ENCODE measurements at regions not wholly inside any gene's neighbourhood (a gene's known extent, or its start where the extent isn't known, plus 50 kb on each side); places are given as distances from the start of the nearest gene placed in this dataset.

DNA sequence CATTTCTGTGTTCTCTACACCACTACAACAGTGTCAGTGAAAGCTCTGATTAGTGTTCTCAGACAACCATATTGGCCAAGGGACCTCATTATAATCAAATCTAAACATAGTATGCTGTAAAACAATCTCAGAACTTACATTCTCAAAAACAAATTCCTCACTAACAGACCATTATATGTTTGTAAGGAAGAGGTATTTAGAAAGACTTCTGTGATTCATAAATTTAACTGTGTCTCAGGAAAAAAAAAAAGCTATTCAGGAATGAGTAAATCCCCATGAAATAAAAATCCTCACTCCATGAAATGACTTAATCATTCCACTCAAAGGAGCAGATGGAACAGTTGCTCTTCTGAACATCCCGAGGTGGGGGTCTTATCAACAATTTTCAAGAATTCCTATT lies 413.0 kb downstream of the CDH2 start:
- no peak for DNase-seq (ENCODE audit: low read depth in 4 of 4, low spot score in 2 of 4)

- DNase-seq (ENCODE audit: low read depth in 4 of 4, low spot score in 2 of 4), result no peak
Observed at GRCh38 chr18:27763341-27763740, 413.6 kb downstream of the CDH2 start.

GRCh38 chr18:27762054-27762453 lies 414.9 kb downstream of the CDH2 start:
- no peak for DNase-seq (ENCODE audit: low read depth in 4 of 4, low spot score in 2 of 4)

DNA sequence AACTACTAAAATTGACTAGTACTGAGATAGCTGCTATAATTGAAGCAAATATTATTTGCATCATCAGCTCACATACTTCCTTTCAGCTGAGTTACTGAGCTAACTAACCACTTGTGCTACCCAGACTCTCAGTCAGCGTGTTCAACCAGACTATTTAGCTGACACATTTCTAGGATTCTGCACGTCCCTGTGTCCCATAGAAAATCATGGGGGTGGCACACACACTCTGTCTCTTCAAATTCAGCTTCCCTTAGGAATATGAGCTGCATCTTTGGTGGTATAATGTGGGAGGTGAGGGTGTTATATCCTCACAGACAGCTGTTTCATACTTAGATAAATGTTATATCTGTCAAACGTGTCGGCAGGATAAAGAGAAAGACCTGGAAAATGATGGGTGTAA lies 424.0 kb downstream of the CDH2 start:
- no peak for DNase-seq (ENCODE audit: low read depth in 4 of 4, low spot score in 2 of 4)

- DNase-seq (ENCODE audit: low read depth in 4 of 4, low spot score in 2 of 4), result no peak
Observed at GRCh38 chr18:27750923-27751322, 426.0 kb downstream of the CDH2 start.

- peak in 3 of 4 donors; percentile 19 to 47 (median 24) for DNase-seq (ENCODE audit: low read depth in 4 of 4, low spot score in 2 of 4)
Observed at GRCh38 chr18:27750014-27750413, 426.9 kb downstream of the CDH2 start.

DNA sequence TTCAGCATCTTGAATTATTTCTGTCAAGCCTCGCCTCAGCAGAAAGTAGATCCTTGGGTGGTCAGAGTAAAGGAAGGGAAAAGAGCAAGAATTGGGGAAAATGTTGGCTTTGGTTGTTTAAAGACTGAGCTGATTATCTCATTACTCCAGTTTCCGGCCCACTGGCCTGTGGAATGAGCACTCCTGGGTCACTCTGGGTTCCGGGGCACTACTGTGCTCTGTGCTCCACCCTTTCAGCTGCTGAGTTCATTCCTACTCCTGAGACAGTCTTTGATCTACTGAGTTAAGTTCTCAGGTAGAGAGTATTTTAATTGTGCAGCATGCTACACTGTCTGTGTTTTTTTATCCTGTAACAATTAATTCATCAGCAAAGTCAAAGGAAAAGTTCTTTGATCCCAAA lies 427.7 kb downstream of the CDH2 start:
- DNase-seq (ENCODE audit: low read depth in 4 of 4, low spot score in 2 of 4), result no peak

- no peak for DNase-seq (ENCODE audit: low read depth in 4 of 4, low spot score in 2 of 4)
Observed at GRCh38 chr18:27746241-27746640, 430.7 kb downstream of the CDH2 start.

GRCh38 chr18:27735117-27735516 lies 441.8 kb downstream of the CDH2 start:
- DNase-seq (ENCODE audit: low read depth in 4 of 4, low spot score in 2 of 4), result no peak

GRCh38 chr18:27731211-27731610 lies 445.7 kb downstream of the CDH2 start:
- DNase-seq (ENCODE audit: low read depth in 4 of 4, low spot score in 2 of 4), result no peak

DNA sequence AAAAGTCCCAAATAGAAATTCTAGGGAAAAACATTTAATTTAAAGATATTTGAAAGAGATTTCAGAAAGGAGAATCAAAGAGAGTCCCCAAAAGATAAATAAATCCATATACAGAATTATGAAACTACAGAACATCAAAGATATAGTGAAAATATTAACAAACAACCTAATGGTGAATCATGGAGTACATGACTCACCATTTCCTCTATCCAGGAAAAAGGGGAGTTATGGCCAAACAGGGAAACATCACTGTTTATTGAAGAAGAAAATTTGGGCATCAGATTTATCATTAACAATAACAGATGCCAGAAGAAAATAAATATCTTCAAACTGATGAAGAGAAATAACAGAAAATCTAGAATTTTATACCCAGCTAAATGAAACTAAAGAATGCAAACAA lies 448.3 kb downstream of the CDH2 start:
- DNase-seq (ENCODE audit: low read depth in 4 of 4, low spot score in 2 of 4), result no peak

GRCh38 chr18:27724362-27724761 lies 452.6 kb downstream of the CDH2 start:
- no peak for DNase-seq (ENCODE audit: low read depth in 4 of 4, low spot score in 2 of 4)

- DNase-seq (ENCODE audit: low read depth in 4 of 4, low spot score in 2 of 4), result no peak
Observed at GRCh38 chr18:27723168-27723567, 453.8 kb downstream of the CDH2 start.

GRCh38 chr18:27719680-27720079 lies 457.2 kb downstream of the CDH2 start:
- no peak for DNase-seq (ENCODE audit: low read depth in 4 of 4, low spot score in 2 of 4)

DNA sequence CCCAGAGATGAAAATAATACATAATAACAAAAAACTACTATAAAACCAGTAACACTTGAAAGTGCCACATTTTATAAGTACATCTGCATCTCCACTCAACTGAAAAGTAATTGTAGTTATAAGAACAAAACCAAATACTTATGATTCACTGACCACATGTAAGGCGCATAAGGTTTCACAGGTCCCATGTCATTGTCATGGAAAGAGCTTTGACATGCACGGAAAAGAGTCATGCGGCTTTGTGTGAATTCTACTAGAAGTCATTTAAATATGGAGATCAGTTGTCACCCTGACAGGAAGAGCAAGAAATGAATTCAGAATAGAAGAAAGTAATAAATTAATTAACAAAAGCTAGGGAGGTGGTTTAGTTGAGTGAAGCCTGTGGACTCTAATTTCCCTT lies 459.1 kb downstream of the CDH2 start:
- no peak for DNase-seq (ENCODE audit: low read depth in 4 of 4, low spot score in 2 of 4)

- no peak for DNase-seq (ENCODE audit: low read depth in 4 of 4, low spot score in 2 of 4)
Observed at GRCh38 chr18:27717250-27717649, 459.7 kb downstream of the CDH2 start.

GRCh38 chr18:27715751-27716150 lies 461.2 kb downstream of the CDH2 start:
- DNase-seq (ENCODE audit: low read depth in 4 of 4, low spot score in 2 of 4), result no peak

- no peak for DNase-seq (ENCODE audit: low read depth in 4 of 4, low spot score in 2 of 4)
Observed at GRCh38 chr18:27713738-27714095, 463.2 kb downstream of the CDH2 start.

GRCh38 chr18:27713037-27713737 lies 463.7 kb downstream of the CDH2 start:
- DNase-seq (ENCODE audit: low read depth in 4 of 4, low spot score in 2 of 4), result no peak

DNA sequence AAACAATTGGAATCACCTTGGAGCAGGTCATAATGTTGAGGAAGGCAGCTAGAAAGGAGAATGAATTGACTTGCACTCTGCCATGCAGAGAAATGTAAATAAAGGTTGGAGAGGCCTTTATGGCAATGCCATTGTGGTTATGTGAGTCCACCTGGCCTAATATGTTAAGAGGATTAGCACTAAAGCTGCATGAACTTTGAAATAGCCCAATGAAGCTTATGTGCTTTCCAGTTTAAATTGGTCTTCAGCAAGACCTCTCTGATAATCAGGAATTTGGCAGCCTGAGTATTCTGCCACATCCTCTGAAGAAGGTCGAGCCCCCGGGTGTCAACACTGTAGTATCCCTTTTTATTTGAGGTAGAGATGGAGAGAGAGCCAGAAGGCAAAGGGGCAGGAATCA lies 464.9 kb downstream of the CDH2 start:
- no peak for DNase-seq (ENCODE audit: low read depth in 4 of 4, low spot score in 2 of 4)

DNA sequence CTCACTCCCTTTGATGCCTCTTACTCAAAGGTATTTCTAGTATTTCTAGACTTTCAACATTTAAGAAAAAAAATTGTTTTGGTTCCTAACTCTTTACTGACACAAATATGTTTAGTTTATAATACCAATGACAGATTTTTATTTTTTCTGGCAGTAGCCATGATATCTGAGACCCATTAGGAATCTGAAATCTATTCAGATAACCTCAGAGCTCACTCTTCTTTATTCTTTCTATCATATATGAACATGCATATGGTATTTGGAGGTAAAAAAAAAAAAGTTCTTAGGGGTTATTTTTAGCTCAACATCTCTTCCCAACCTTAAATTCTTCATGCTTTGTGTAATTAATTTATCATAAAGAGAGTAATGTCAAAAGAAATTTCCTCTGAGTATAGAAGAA lies 465.5 kb downstream of the CDH2 start:
- no peak for DNase-seq (ENCODE audit: low read depth in 4 of 4, low spot score in 2 of 4)

DNA sequence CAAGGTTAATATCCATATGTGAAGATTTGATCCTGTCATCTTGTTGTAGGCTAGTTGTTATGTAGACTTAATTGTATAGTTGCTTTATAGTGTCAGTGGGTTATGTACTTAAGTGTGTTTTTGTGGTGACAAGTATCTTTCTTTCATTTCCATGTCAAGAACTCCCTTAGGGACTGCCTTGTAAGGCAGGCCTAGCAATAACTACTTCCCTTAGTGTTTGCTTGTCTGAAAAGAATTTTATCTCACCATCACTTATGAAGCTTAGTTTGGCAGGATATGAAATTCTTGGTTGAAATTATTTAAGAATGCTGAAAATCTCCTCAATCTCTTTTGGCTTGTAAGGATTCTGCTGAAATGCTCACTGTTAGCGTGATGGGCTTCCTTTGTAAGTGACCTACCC lies 467.6 kb downstream of the CDH2 start:
- DNase-seq (ENCODE audit: low read depth in 4 of 4, low spot score in 2 of 4), result no peak

DNA sequence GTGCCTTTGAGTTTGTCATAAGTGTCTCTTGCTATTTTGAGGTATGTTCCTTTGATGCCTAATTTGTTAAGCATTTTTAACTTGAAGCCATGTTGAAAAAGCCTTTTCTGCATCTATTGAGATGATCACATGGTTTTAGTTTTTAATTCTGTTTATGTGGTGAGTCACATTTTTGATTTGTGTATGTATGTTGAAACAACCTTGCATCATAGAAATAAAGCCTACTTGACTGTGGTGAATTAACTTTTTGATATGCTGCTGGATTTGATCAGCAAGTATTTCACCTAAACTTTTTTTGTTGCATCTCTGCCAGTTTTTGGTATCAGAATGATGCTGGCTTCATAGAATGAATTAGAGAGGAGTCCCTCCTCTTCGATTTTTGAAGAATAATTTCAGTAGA lies 469.7 kb downstream of the CDH2 start:
- no peak for DNase-seq (ENCODE audit: low read depth in 4 of 4, low spot score in 2 of 4)

Measured in left renal cortex interstitium (tissue), 4 donors.